SK-N-MC (cell line): ENCODE measurements at regions not wholly inside any gene's neighbourhood (a gene's known extent, or its start where the extent isn't known, plus 50 kb on each side); places are given as distances from the start of the nearest gene placed in this dataset.

ENCODE experiments used
- EZH2 ChIP-seq: fragments of 200-600 bp; sonication (generic); IDR thresholded peaks from one replicate; pipeline ENCODE4 v1.6.1; 2017; ENCODE audit warnings: antibody characterized with exemption
- FOXP2 ChIP-seq: optimal IDR thresholded peaks from 2 replicates; pipeline ENCODE3; 2011; ENCODE audit warnings: mild to moderate bottlenecking, moderate library complexity; ENCODE audit not compliant: insufficient read depth; ENCODE audit errors: extremely low read length, control extremely low read depth
- POLR2AphosphoS5 ChIP-seq: IDR thresholded peaks from 2 replicates; pipeline ENCODE4 v1.6.1; 2012; ENCODE audit warnings: mild to moderate bottlenecking, low read depth, low read length, borderline replicate concordance

GRCh38 chr2:103169861-103170260, 408.0 kb downstream of the TMEM182 start:
- no peak for TF ChIP-seq POLR2AphosphoS5
- TF ChIP-seq EZH2: no peak
- no peak for TF ChIP-seq FOXP2
